ENCODE measurements at regions not wholly inside any gene's neighbourhood (a gene's known extent, or its start where the extent isn't known, plus 50 kb on each side); places are given as distances from the start of the nearest gene placed in this dataset.

GRCh38 chr14:100433428-100433814, 110.3 kb downstream of the SLC25A47 start:
- Histone ChIP-seq H3K4me1 (peaks cover 23% of the 10 kb centered on the region), H3K4me3 (no peak overlapping the region), H3K27me3 (ENCODE audit: low read depth) (no peaks in the 10 kb centered on the region), H3K9me3 (no peaks in the 10 kb centered on the region), H3K27ac (no peak overlapping the region), H3K36me3 (no peaks in the 10 kb centered on the region)
- intact Hi-C loops (cut with DNase I) = no loop called here
- no peak for DNase-seq
- TF ChIP-seq, protein P1, sequence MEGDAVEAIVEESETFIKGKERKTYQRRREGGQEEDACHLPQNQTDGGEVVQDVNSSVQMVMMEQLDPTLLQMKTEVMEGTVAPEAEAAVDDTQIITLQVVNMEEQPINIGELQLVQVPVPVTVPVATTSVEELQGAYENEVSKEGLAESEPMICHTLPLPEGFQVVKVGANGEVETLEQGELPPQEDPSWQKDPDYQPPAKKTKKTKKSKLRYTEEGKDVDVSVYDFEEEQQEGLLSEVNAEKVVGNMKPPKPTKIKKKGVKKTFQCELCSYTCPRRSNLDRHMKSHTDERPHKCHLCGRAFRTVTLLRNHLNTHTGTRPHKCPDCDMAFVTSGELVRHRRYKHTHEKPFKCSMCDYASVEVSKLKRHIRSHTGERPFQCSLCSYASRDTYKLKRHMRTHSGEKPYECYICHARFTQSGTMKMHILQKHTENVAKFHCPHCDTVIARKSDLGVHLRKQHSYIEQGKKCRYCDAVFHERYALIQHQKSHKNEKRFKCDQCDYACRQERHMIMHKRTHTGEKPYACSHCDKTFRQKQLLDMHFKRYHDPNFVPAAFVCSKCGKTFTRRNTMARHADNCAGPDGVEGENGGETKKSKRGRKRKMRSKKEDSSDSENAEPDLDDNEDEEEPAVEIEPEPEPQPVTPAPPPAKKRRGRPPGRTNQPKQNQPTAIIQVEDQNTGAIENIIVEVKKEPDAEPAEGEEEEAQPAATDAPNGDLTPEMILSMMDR (IDR thresholded peaks at IDR 0.05) = no peak
- no peak for ATAC-seq

GRCh38 chr14:100434033-100434601, 111.0 kb downstream of the SLC25A47 start:
- Histone ChIP-seq H3K27me3 (ENCODE audit: low read depth) (no peaks in the 10 kb centered on the region), H3K36me3 (no peaks in the 10 kb centered on the region), H3K27ac (no peak overlapping the region), H3K4me3 (no peak overlapping the region), H3K9me3 (no peaks in the 10 kb centered on the region), H3K4me1 (peaks cover 29% of the 10 kb centered on the region)
- TF ChIP-seq, protein P1 (IDR thresholded peaks at IDR 0.05) = no peak
- ATAC-seq (no peak), DNase-seq (no peak)
- intact Hi-C loops (cut with DNase I) = no loop called here

GRCh38 chr14:100434911-100435438, 111.8 kb downstream of the SLC25A47 start:
- no peaks in the 10 kb centered on the region for H3K36me3 ChIP-seq
- TF ChIP-seq, protein P1 (IDR thresholded peaks at IDR 0.05) = no peak
- DNase-seq (no peak), ATAC-seq (no peak)
- H3K4me1 ChIP-seq = peaks cover 38% of the 10 kb centered on the region
- intact Hi-C loops (cut with DNase I) = no loop called here
- no peaks in the 10 kb centered on the region for H3K27me3 ChIP-seq (ENCODE audit: low read depth)
- H3K27ac ChIP-seq = no peak overlapping the region
- H3K9me3 ChIP-seq = no peaks in the 10 kb centered on the region
- no peak overlapping the region for H3K4me3 ChIP-seq

GRCh38 chr14:100435459-100435858, 112.3 kb downstream of the SLC25A47 start:
- Histone ChIP-seq H3K27me3 (ENCODE audit: low read depth) (no peaks in the 10 kb centered on the region), H3K4me3 (no peak overlapping the region), H3K4me1 (peaks cover 43% of the 10 kb centered on the region), H3K27ac (no peak overlapping the region), H3K9me3 (no peaks in the 10 kb centered on the region), H3K36me3 (no peaks in the 10 kb centered on the region)
- no peak for DNase-seq
- no peak for ATAC-seq
- intact Hi-C loops (cut with DNase I) = no loop called here
- TF ChIP-seq, protein P1 (IDR thresholded peaks at IDR 0.05) = no peak

- H3K4me3 ChIP-seq = no peak overlapping the region
- no peak for DNase-seq
- intact Hi-C loops (cut with DNase I) = no loop called here
- peaks cover 56% of the 10 kb centered on the region for H3K4me1 ChIP-seq
- TF ChIP-seq, protein P1 (IDR thresholded peaks at IDR 0.05) = no peak
- no peaks in the 10 kb centered on the region for H3K27me3 ChIP-seq (ENCODE audit: low read depth)
- no peaks in the 10 kb centered on the region for H3K9me3 ChIP-seq
- peak in 1 of 2 donors; percentile 9 for ATAC-seq
- no peak overlapping the region for H3K27ac ChIP-seq
- H3K36me3 ChIP-seq = no peaks in the 10 kb centered on the region
Measured at GRCh38 chr14:100436745-100437406, 113.7 kb downstream of the SLC25A47 start.

All from lower lobe of right lung (tissue), 2 donors.